ENCODE measurements at regions not wholly inside any gene's neighbourhood (a gene's known extent, or its start where the extent isn't known, plus 50 kb on each side); places are given as distances from the start of the nearest gene placed in this dataset.
"Not testable (repeated sequence)": the region's sequence is repeated elsewhere in the genome, so short reads cannot be mapped to it uniquely, and the experiment has no call there.

GRCh38 chr3:109852283-109852682 lies 514.9 kb upstream of the DPPA4 start:
- no peak for TF ChIP-seq LEF1 (IDR thresholded peaks at IDR 0.05; ENCODE audit: borderline replicate concordance)
- TF ChIP-seq NFRKB (IDR thresholded peaks at IDR 0.05), result no peak
- no peak for TF ChIP-seq CTBP1 (IDR thresholded peaks at IDR 0.05; ENCODE audit: borderline replicate concordance)
- TF ChIP-seq ZNF384 (IDR thresholded peaks at IDR 0.05), result no peak
- no peak for TF ChIP-seq SP1 (IDR thresholded peaks at IDR 0.05)
- TF ChIP-seq L3MBTL2 (conservative IDR thresholded peaks at IDR 0.05), result no peak
- no peak for TF ChIP-seq ELF4 (IDR thresholded peaks at IDR 0.05)
- TF ChIP-seq BHLHE40 (IDR thresholded peaks at IDR 0.05; ENCODE audit: borderline replicate concordance), result no peak
- no peak for TF ChIP-seq FOXA1 (IDR thresholded peaks at IDR 0.05)
- no peak for TF ChIP-seq PKNOX1 (IDR thresholded peaks at IDR 0.05)
- TF ChIP-seq HDGF (IDR thresholded peaks at IDR 0.05; ENCODE audit: borderline replicate concordance), result no peak
- ChIA-PET CTCF (no interaction called here), POLR2A (no interaction called here)
- no peak for DNase-seq (ENCODE audit: extremely low spot score)

GRCh38 chr3:109853077-109853731 lies 515.9 kb upstream of the DPPA4 start:
- TF ChIP-seq ARNT (IDR thresholded peaks at IDR 0.05) (no peak), SP1 (IDR thresholded peaks at IDR 0.05) (no peak), CTBP1 (IDR thresholded peaks at IDR 0.05; ENCODE audit: borderline replicate concordance) (no peak), FOXA1 (IDR thresholded peaks at IDR 0.05) (no peak)
- DNase-seq (ENCODE audit: extremely low spot score), result no peak
- CTCF ChIA-PET, result no interaction called here
- POLR2A ChIA-PET, result no interaction called here

DNA sequence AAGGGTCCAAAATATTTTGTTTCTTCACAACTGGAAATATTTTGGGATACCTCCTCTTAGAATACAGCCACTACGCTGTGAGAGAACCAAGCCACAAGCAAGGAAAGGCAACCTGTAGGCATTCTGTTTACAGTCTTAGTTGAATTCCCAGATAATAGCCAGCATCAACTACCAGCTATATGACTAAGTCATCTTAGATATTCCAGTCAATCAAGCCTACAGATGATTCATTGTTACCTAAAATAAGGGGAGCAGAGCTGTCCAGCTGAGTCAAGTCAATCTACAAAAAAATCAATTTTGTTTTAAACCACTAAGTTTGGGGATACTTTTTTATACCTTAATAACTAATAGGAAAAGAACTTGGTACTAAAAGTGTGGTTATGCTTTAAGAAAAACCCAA lies 526.4 kb upstream of the DPPA4 start:
- DNase-seq (ENCODE audit: extremely low spot score), result no peak
- CTCF ChIA-PET, result no interaction called here
- TF ChIP-seq FOXK2 (IDR thresholded peaks at IDR 0.05) (no peak), ZNF384 (IDR thresholded peaks at IDR 0.05) (no peak), SP1 (IDR thresholded peaks at IDR 0.05) (no peak), SUZ12 (IDR thresholded peaks at IDR 0.05) (no peak), ARNT (IDR thresholded peaks at IDR 0.05) (no peak), NFRKB (IDR thresholded peaks at IDR 0.05) (no peak), PKNOX1 (IDR thresholded peaks at IDR 0.05) (no peak), LEF1 (IDR thresholded peaks at IDR 0.05; ENCODE audit: borderline replicate concordance) (no peak), FOXM1 (IDR thresholded peaks at IDR 0.05; ENCODE audit: borderline replicate concordance) (no peak), TARDBP (IDR thresholded peaks at IDR 0.05) (no peak), L3MBTL2 (conservative IDR thresholded peaks at IDR 0.05) (no peak), CTBP1 (IDR thresholded peaks at IDR 0.05; ENCODE audit: borderline replicate concordance) (no peak), BHLHE40 (IDR thresholded peaks at IDR 0.05; ENCODE audit: borderline replicate concordance) (no peak), HDGF (IDR thresholded peaks at IDR 0.05; ENCODE audit: borderline replicate concordance) (no peak), ELF4 (IDR thresholded peaks at IDR 0.05) (no peak), FOXA1 (IDR thresholded peaks at IDR 0.05) (no peak)
- POLR2A ChIA-PET, result no interaction called here

GRCh38 chr3:109864452-109864851 lies 527.1 kb upstream of the DPPA4 start:
- no peak for DNase-seq (ENCODE audit: extremely low spot score)
- CTCF ChIA-PET, result no interaction called here
- POLR2A ChIA-PET, result no interaction called here
- no peak for TF ChIP-seq ARNT (IDR thresholded peaks at IDR 0.05)
- TF ChIP-seq FOXM1 (IDR thresholded peaks at IDR 0.05; ENCODE audit: borderline replicate concordance), result no peak
- no peak for TF ChIP-seq TARDBP (IDR thresholded peaks at IDR 0.05)
- no peak for TF ChIP-seq HDGF (IDR thresholded peaks at IDR 0.05; ENCODE audit: borderline replicate concordance)
- no peak for TF ChIP-seq FOXA1 (IDR thresholded peaks at IDR 0.05)

GRCh38 chr3:109869586-109869985 lies 532.2 kb upstream of the DPPA4 start:
- ChIA-PET CTCF (no interaction called here), POLR2A (no interaction called here)
- TF ChIP-seq FOXA1 (IDR thresholded peaks at IDR 0.05) (no peak), ELF4 (IDR thresholded peaks at IDR 0.05) (no peak), SUZ12 (IDR thresholded peaks at IDR 0.05) (no peak), TARDBP (IDR thresholded peaks at IDR 0.05) (no peak), L3MBTL2 (conservative IDR thresholded peaks at IDR 0.05) (no peak), LEF1 (IDR thresholded peaks at IDR 0.05; ENCODE audit: borderline replicate concordance) (no peak), ARNT (IDR thresholded peaks at IDR 0.05) (no peak), FOXK2 (IDR thresholded peaks at IDR 0.05) (no peak), FOXM1 (IDR thresholded peaks at IDR 0.05; ENCODE audit: borderline replicate concordance) (no peak), CTBP1 (IDR thresholded peaks at IDR 0.05; ENCODE audit: borderline replicate concordance) (no peak), NFRKB (IDR thresholded peaks at IDR 0.05) (no peak), HDGF (IDR thresholded peaks at IDR 0.05; ENCODE audit: borderline replicate concordance) (no peak), SP1 (IDR thresholded peaks at IDR 0.05) (no peak), PKNOX1 (IDR thresholded peaks at IDR 0.05) (no peak), BHLHE40 (IDR thresholded peaks at IDR 0.05; ENCODE audit: borderline replicate concordance) (no peak), ZNF384 (IDR thresholded peaks at IDR 0.05) (no peak)

GRCh38 chr3:109874896-109875708 lies 537.8 kb upstream of the DPPA4 start:
- DNase-seq (ENCODE audit: extremely low spot score), result no peak
- POLR2A ChIA-PET, result no interaction called here
- TF ChIP-seq CTBP1 (IDR thresholded peaks at IDR 0.05; ENCODE audit: borderline replicate concordance), result no peak
- no peak for TF ChIP-seq SP1 (IDR thresholded peaks at IDR 0.05)
- no peak for TF ChIP-seq FOXM1 (IDR thresholded peaks at IDR 0.05; ENCODE audit: borderline replicate concordance)
- CTCF ChIA-PET, result no interaction called here

More at GRCh38 chr3:109869586-109869985, 532.2 kb upstream of the DPPA4 start:
- DNase-seq (ENCODE audit: extremely low spot score), result no peak

- POLR2A ChIA-PET; CTCF ChIA-PET; DNase-seq (ENCODE audit: extremely low spot score): not testable (repeated sequence)
Observed at GRCh38 chr3:109877616-109878015, 540.3 kb upstream of the DPPA4 start.

Data from HEK293T (cell line).